ENCODE measurements at regions not wholly inside any gene's neighbourhood (a gene's known extent, or its start where the extent isn't known, plus 50 kb on each side); places are given as distances from the start of the nearest gene placed in this dataset.

GRCh38 chr4:155588437-155588836 is 78.2 kb upstream of the GUCY1A1 start:
- TF ChIP-seq CTCF (IDR thresholded peaks at IDR 0.05 in 4 of 5, conservative IDR thresholded peaks at IDR 0.05 in 1 of 5) (no peak), POLR2A (IDR thresholded peaks at IDR 0.05) (no peak)

Measured in gastrocnemius medialis (tissue), 4 donors.